Heart left ventricle (tissue), 13 donors: ENCODE measurements at regions not wholly inside any gene's neighbourhood (a gene's known extent, or its start where the extent isn't known, plus 50 kb on each side); places are given as distances from the start of the nearest gene placed in this dataset.

ENCODE experiments used
- POLR2A ChIP-seq, 2 donors: fragments of 450-650 bp; IDR thresholded peaks; one replicate each; pipeline ENCODE4 v1.6.1; 2017; ENCODE audit warnings: antibody characterized with exemption in 2 of 2, mild to moderate bottlenecking in 2 of 2, moderate library complexity in 2 of 2
- TF ChIP-seq, protein P1 (sequence below), 12 donors: fragments of 200-600 bp; sonication (generic) in 4 of 12; IDR thresholded peaks; one replicate each; pipeline versions ENCODE4 v1.5.0 to v1.8.0; 2018 to 2022; ENCODE audit warnings: antibody characterized with exemption in 12 of 12, mild to moderate bottlenecking in 5 of 12
- donor health status: ischemic (EF 13 %, LVEDD 7.1; RV severe dilation, severe dysfunction).
- donor health status: DM: no; HTN: yes; CAD: no.
- donor health status: DM: no; HTN: no; CAD: no.
- donor health status: ischemic (EF 25% LVEDD 6.9; RV normal size, moderate dysfunction).
- donor health status: ischemic (EF 25% LVEDD 5.7; RV mildly dilated, moderate dysfunction).
- donor health status: ischemic (EF 35%, LVEDD 5.7; RV mildly dilated, moderate dysfunction).
- donor health status: nonischemic (EF 11% LVEDD 7.7; RV severe dilation, severe dysfunction).
- donor health status: DM: yes; HTN: yes; CAD: no.
- donor health status: PGD.
- donor health status: ischemic (EF 29% LVEDD 5.4; RV normal size, mild dysfunction).
- donor health status: nonischemic (EF 23%, LVEDD 6.1; RV moderate dilation, normal function).

- TF ChIP-seq, protein P1, sequence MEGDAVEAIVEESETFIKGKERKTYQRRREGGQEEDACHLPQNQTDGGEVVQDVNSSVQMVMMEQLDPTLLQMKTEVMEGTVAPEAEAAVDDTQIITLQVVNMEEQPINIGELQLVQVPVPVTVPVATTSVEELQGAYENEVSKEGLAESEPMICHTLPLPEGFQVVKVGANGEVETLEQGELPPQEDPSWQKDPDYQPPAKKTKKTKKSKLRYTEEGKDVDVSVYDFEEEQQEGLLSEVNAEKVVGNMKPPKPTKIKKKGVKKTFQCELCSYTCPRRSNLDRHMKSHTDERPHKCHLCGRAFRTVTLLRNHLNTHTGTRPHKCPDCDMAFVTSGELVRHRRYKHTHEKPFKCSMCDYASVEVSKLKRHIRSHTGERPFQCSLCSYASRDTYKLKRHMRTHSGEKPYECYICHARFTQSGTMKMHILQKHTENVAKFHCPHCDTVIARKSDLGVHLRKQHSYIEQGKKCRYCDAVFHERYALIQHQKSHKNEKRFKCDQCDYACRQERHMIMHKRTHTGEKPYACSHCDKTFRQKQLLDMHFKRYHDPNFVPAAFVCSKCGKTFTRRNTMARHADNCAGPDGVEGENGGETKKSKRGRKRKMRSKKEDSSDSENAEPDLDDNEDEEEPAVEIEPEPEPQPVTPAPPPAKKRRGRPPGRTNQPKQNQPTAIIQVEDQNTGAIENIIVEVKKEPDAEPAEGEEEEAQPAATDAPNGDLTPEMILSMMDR (IDR thresholded peaks at IDR 0.05): no peak
- no peak for TF ChIP-seq POLR2A (IDR thresholded peaks at IDR 0.05)
These were observed 403.8 kb upstream of the CDH11 start for GRCh38 chr16:65525707-65526106.
